ENCODE measurements at regions not wholly inside any gene's neighbourhood (a gene's known extent, or its start where the extent isn't known, plus 50 kb on each side); places are given as distances from the start of the nearest gene placed in this dataset.

DNA sequence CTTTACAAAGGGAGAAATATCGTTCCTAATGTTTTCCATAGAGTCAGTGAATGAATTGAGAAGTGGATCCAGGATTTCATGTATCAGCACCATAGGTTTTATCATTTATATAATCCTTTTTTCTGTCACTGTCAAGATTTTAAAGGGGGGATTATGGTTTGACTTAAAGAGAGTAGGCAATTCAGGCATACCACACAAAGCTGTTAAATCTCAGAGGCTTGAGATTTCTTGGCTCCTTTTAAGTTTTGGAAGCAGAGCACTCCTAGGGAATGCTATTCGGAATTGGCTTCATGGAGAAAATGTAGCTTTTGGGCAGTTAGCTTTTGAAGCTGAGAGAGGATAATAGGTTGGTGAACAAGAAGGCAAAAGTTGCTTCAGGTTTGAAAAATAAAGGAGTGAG, 274.7 kb downstream of the SOX4 start:
- no peak overlapping the region for H3K27ac ChIP-seq (ENCODE audit: low read length)

DNA sequence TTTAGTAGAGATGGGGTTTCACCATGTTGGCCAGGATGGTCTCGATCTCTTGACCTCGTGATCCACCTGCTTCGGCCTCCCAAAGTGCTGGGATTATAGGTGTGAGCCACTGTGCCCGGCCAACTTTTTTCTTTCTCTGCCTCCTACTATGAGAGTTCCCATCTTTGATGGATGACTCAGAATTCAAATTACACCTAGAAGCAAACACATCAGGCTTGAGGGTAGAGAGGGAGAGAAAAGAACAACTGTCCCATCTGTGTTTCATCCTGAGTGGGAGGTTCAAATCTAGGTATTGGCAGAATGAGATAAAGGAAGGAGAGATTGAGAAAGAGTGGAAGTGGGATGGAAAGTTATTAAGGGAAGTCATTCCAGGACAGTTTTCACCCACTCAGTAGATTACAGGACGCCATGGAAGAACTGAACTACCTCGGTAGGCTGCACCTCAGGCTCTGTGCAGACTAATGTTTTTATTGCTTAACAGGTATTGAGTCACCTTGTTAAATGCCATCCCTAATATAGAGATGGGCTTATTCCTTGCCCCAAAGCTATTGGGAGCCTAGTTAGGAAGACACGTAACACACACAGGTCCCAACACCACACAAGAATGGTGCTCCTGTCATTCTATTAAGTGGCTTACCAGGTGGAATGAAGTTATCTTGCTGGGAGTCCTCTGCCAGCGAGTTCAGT, 275.7 kb downstream of the SOX4 start:
- Histone ChIP-seq H3F3A (ENCODE audit: insufficient read depth, low read length) (no peaks in the 10 kb centered on the region), H3K4me1 (ENCODE audit: low read length) (no peaks in the 10 kb centered on the region), H3K9me3 (replicated peaks; ENCODE audit: insufficient read depth, low read length) (no peaks in the 10 kb centered on the region), H4K20me1 (ENCODE audit: insufficient read depth, low read length) (no peaks in the 10 kb centered on the region), H2AFZ (ENCODE audit: low read length) (no peak overlapping the region), H3K36me3 (replicated peaks; ENCODE audit: insufficient read depth, low read length) (no peaks in the 10 kb centered on the region), H3K9ac (ENCODE audit: low read length) (no peak overlapping the region), H3K4me3 (ENCODE audit: low read length) (no peak overlapping the region), H3K27ac (ENCODE audit: low read length) (no peak overlapping the region), H3K9me2 (replicated peaks; ENCODE audit: insufficient read depth, low read length) (no peaks in the 10 kb centered on the region), H3K79me2 (ENCODE audit: low read length) (no peaks in the 10 kb centered on the region), H3K4me2 (ENCODE audit: low read depth, low read length) (no peak overlapping the region), H3K27me3 (replicated peaks; ENCODE audit: insufficient read depth, low read length) (no peaks in the 10 kb centered on the region)
- TF ChIP-seq, protein P1, sequence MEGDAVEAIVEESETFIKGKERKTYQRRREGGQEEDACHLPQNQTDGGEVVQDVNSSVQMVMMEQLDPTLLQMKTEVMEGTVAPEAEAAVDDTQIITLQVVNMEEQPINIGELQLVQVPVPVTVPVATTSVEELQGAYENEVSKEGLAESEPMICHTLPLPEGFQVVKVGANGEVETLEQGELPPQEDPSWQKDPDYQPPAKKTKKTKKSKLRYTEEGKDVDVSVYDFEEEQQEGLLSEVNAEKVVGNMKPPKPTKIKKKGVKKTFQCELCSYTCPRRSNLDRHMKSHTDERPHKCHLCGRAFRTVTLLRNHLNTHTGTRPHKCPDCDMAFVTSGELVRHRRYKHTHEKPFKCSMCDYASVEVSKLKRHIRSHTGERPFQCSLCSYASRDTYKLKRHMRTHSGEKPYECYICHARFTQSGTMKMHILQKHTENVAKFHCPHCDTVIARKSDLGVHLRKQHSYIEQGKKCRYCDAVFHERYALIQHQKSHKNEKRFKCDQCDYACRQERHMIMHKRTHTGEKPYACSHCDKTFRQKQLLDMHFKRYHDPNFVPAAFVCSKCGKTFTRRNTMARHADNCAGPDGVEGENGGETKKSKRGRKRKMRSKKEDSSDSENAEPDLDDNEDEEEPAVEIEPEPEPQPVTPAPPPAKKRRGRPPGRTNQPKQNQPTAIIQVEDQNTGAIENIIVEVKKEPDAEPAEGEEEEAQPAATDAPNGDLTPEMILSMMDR (IDR thresholded peaks at IDR 0.05; ENCODE audit: low read length), result no peak
- TF ChIP-seq EZH2phosphoT487 (IDR thresholded peaks at IDR 0.05; ENCODE audit: low read length), result no peak
- no peak for TF ChIP-seq EZH2 (optimal IDR thresholded peaks at IDR 0.05; ENCODE audit: low read depth, low read length)
- DNase-seq, result no peak

More for the DNA sequence above, 274.7 kb downstream of the SOX4 start:
- no peaks in the 10 kb centered on the region for H3K9me2 ChIP-seq (replicated peaks; ENCODE audit: insufficient read depth, low read length)
- no peaks in the 10 kb centered on the region for H3K36me3 ChIP-seq (replicated peaks; ENCODE audit: insufficient read depth, low read length)
- H3K9me3 ChIP-seq (replicated peaks; ENCODE audit: insufficient read depth, low read length), result no peaks in the 10 kb centered on the region
- no peak overlapping the region for H3K9ac ChIP-seq (ENCODE audit: low read length)
- no peaks in the 10 kb centered on the region for H3F3A ChIP-seq (ENCODE audit: insufficient read depth, low read length)
- no peak overlapping the region for H3K4me3 ChIP-seq (ENCODE audit: low read length)
- no peaks in the 10 kb centered on the region for H3K79me2 ChIP-seq (ENCODE audit: low read length)
- no peaks in the 10 kb centered on the region for H4K20me1 ChIP-seq (ENCODE audit: insufficient read depth, low read length)
- TF ChIP-seq EZH2phosphoT487 (IDR thresholded peaks at IDR 0.05; ENCODE audit: low read length), result no peak
- no peak for TF ChIP-seq EZH2 (optimal IDR thresholded peaks at IDR 0.05; ENCODE audit: low read depth, low read length)
- TF ChIP-seq, protein P1 (IDR thresholded peaks at IDR 0.05; ENCODE audit: low read length), result no peak
- no peak overlapping the region for H3K4me2 ChIP-seq (ENCODE audit: low read depth, low read length)
- H2AFZ ChIP-seq (ENCODE audit: low read length), result no peak overlapping the region
- H3K4me1 ChIP-seq (ENCODE audit: low read length), result no peaks in the 10 kb centered on the region
- DNase-seq, result no peak
- no peaks in the 10 kb centered on the region for H3K27me3 ChIP-seq (replicated peaks; ENCODE audit: insufficient read depth, low read length)

DNA sequence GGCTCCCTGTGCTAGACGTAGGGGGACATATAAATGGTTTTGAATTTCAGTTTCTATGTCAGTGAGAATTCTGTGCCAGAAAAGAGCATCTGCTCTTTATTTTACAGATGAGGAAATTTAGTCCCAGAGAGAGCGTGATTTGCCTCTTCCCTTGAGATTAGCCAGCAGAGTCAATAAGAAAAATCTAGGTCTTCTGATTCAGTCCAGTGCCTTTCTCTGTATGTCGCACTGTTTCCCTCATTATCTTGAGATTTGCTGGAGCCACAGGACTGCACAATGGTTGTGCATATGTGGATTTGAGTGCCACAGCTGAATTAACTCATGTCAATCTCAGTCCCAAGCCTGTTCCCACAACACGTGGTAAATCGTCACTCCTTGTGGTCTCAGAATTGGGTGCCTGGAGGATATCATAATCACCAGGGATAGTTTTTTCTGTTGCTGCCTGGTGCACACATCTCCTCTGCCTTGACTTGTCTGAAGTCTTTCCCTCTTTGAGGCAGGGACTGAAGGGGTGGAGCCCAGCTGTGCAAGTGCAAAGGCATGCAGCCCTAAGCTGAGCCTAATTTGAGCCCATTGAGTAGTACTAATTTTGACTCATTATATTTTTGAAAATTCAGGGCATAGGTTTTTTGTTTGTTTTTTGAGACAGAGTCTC, 276.7 kb downstream of the SOX4 start:
- Histone ChIP-seq H3F3A (ENCODE audit: insufficient read depth, low read length) (no peaks in the 10 kb centered on the region), H3K9me2 (replicated peaks; ENCODE audit: insufficient read depth, low read length) (no peaks in the 10 kb centered on the region), H4K20me1 (ENCODE audit: insufficient read depth, low read length) (no peaks in the 10 kb centered on the region), H3K27ac (ENCODE audit: low read length) (no peak overlapping the region), H2AFZ (ENCODE audit: low read length) (no peak overlapping the region), H3K4me3 (ENCODE audit: low read length) (no peak overlapping the region), H3K9ac (ENCODE audit: low read length) (no peak overlapping the region), H3K27me3 (replicated peaks; ENCODE audit: insufficient read depth, low read length) (no peaks in the 10 kb centered on the region), H3K79me2 (ENCODE audit: low read length) (no peaks in the 10 kb centered on the region), H3K4me1 (ENCODE audit: low read length) (no peaks in the 10 kb centered on the region), H3K4me2 (ENCODE audit: low read depth, low read length) (no peak overlapping the region), H3K36me3 (replicated peaks; ENCODE audit: insufficient read depth, low read length) (no peaks in the 10 kb centered on the region), H3K9me3 (replicated peaks; ENCODE audit: insufficient read depth, low read length) (no peaks in the 10 kb centered on the region)
- no peak for DNase-seq
- TF ChIP-seq, protein P1 (IDR thresholded peaks at IDR 0.05; ENCODE audit: low read length), result no peak
- TF ChIP-seq EZH2 (optimal IDR thresholded peaks at IDR 0.05; ENCODE audit: low read depth, low read length) (no peak), EZH2phosphoT487 (IDR thresholded peaks at IDR 0.05; ENCODE audit: low read length) (no peak)

Data from MM.1S (cell line).